ENCODE measurements at regions not wholly inside any gene's neighbourhood (a gene's known extent, or its start where the extent isn't known, plus 50 kb on each side); places are given as distances from the start of the nearest gene placed in this dataset.

DNA sequence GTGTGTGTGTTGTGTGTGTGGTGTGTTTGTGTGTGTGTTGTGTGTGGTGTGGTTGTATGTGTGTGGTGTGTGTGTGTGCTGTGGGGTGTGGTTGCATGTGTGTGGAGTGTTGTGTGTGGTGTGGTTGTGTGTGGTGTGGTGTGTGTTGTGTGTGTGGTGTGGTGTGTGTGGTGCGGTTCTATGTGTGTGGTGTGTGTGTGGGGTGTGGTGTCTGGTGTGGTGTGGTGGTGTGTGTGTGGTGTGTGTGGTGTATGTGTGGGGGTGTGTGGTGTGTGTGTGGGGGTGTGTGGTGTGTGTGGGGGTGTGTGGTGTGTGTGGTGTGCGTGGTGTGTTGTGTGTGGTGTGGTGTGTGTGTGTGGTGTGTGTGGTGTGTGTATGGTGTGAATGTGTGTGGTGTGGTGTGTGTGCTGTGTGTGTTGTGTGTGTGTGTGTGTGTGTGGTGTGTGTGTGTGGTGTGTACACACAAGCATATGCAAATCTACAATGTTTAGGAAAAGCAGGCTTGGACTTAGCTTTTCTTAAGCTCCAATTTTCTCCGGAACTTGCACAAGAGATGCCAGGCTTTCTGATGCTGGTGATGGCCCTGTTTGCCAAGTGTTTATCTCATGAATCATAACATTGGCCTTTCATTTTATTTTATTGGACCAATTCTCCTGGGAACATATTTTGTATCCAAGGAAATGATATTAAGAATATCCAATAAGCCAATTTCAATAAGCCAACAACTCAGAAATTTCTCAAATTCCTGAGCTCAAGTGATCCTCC, 148.7 kb downstream of the SPATA18 start:
- peak; percentile 62 to 63 for DNase-seq (ENCODE audit: low read depth in 2 of 2)
- no peak overlapping the region for H3K4me3 ChIP-seq (replicated peaks in 1 of 2; ENCODE audit: low read depth in 2 of 2, low read length in 2 of 2)
- TF ChIP-seq, protein P1, sequence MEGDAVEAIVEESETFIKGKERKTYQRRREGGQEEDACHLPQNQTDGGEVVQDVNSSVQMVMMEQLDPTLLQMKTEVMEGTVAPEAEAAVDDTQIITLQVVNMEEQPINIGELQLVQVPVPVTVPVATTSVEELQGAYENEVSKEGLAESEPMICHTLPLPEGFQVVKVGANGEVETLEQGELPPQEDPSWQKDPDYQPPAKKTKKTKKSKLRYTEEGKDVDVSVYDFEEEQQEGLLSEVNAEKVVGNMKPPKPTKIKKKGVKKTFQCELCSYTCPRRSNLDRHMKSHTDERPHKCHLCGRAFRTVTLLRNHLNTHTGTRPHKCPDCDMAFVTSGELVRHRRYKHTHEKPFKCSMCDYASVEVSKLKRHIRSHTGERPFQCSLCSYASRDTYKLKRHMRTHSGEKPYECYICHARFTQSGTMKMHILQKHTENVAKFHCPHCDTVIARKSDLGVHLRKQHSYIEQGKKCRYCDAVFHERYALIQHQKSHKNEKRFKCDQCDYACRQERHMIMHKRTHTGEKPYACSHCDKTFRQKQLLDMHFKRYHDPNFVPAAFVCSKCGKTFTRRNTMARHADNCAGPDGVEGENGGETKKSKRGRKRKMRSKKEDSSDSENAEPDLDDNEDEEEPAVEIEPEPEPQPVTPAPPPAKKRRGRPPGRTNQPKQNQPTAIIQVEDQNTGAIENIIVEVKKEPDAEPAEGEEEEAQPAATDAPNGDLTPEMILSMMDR (IDR thresholded peaks at IDR 0.05; ENCODE audit: low read depth, low read length) = no peak

DNA sequence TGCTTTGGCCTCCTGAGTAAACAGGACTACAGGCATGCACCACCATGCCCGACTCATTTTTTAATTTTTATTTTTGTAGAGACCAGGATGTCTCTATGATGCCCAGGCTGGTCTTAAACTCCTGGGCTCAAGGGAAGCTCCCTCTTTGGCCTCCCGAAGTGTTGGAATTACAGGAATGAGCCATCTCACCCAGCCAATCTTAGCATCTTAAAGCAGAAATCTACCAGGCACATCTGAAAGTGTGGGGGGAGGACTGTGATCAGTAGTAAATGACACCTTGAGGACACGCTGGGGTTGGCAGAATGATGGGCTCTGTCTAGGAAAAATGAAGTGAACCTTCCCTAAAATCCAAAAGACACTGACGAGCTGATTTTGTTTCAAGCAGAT, 149.2 kb downstream of the SPATA18 start:
- no peak overlapping the region for H3K4me3 ChIP-seq (replicated peaks in 1 of 2; ENCODE audit: low read depth in 2 of 2, low read length in 2 of 2)
- TF ChIP-seq, protein P1 (IDR thresholded peaks at IDR 0.05; ENCODE audit: low read depth, low read length) = no peak
- DNase-seq (ENCODE audit: low read depth in 2 of 2) = no peak

DNA sequence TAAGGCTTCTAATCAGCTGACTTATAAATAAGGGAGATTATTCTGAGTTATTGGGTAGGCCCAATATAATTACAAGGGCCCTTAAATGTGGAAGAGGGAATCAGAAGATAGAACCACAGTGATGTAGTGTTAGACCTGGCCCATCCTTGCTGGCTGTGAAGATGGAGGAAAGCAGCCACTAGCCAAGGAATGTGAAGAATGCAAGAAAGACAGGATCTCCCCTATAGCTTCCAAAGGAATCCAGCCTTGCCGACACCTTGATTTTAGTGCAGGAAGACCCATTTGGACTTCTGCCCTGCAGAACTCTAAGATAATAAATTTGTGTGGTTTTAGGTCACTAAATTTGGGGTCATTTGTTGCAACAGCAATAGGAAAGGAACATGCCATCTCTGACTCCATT, 150.6 kb downstream of the SPATA18 start:
- H3K4me3 ChIP-seq (replicated peaks in 1 of 2; ENCODE audit: low read depth in 2 of 2, low read length in 2 of 2) = no peak overlapping the region
- DNase-seq (ENCODE audit: low read depth in 2 of 2) = no peak
- TF ChIP-seq, protein P1 (IDR thresholded peaks at IDR 0.05; ENCODE audit: low read depth, low read length) = no peak

DNA sequence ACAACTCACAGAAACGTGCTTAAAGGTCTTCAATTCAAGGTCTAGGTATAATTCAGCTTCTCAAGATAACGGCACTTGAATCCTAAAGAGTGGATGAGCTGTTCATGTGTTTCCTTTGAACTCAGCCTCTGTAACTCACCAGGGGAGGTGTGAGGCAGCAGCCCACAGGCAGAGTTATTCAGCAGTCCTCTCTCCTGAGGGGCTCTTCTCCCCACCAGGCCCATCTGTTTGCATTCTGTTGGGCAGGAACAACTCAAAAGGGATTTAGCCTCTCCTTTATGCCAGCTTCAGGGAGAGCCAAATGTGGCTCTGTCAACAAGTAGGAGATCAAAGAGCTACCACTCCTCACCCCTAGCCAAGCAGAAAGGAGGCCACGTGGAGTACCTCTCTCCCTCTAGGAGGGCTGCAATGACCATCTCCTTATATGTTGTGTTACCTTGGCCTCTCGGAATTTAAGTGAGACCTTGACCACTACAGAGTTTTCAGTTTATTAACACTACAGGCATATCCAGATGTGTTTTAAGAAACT, 151.2 kb downstream of the SPATA18 start:
- no peak for DNase-seq (ENCODE audit: low read depth in 2 of 2)
- H3K4me3 ChIP-seq (replicated peaks in 1 of 2; ENCODE audit: low read depth in 2 of 2, low read length in 2 of 2) = no peak overlapping the region
- TF ChIP-seq, protein P1 (IDR thresholded peaks at IDR 0.05; ENCODE audit: low read depth, low read length) = no peak

DNA sequence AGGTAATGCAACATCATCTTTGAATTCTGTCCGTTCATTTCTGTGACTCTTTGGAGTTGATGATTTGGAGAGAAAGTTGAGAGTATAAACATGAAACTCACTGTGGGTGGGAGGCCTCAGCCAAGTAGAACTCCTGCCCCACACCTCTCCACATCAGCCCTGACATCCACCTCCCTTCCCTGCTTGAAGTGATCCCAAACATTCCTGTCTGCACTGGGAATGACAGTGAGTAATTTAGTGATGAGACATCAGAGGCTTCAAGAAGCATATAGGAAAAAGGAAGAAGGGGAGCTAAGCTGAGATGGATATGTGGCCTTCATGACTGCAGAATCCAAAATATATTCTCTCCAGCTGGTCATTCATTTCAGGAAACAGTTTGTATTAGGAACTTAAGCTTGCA, 151.8 kb downstream of the SPATA18 start:
- DNase-seq (ENCODE audit: low read depth in 2 of 2) = no peak
- TF ChIP-seq, protein P1 (IDR thresholded peaks at IDR 0.05; ENCODE audit: low read depth, low read length) = no peak
- no peak overlapping the region for H3K4me3 ChIP-seq (replicated peaks in 1 of 2; ENCODE audit: low read depth in 2 of 2, low read length in 2 of 2)

DNA sequence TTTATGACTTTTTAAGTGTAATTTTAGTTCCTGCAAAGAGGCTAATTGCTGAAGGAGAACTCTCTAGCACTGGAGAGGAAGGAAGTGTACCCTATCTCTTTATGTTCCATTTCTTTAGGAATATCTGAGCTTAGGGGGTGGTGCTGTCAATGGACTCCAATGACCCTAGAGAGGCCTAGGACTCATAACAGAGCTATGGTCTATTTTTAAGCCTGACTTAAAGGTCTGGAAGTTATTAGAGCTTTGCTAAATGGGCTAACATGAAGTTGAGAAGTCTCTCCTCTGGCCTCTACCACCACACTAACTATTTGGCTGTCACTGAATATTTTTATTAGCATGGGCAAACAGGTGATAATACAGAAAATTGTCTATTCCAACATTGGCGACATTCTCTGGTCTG, 152.2 kb downstream of the SPATA18 start:
- TF ChIP-seq, protein P1 (IDR thresholded peaks at IDR 0.05; ENCODE audit: low read depth, low read length) = no peak
- no peak for DNase-seq (ENCODE audit: low read depth in 2 of 2)
- H3K4me3 ChIP-seq (replicated peaks in 1 of 2; ENCODE audit: low read depth in 2 of 2, low read length in 2 of 2) = no peak overlapping the region
